OCI-LY7 (cell line): ENCODE measurements at regions not wholly inside any gene's neighbourhood (a gene's known extent, or its start where the extent isn't known, plus 50 kb on each side); places are given as distances from the start of the nearest gene placed in this dataset.

Source experiments
- BruUV-seq: library from RNA; stranded (reverse); fragments of 400-500 nt; replicated peaks from 2 replicates; lab custom pipeline; 2021; lab: Mats Ljungman, UMichigan
- CTCF ChIA-PET: fragments of 300-600 bp; sonication (Branson Sonifier 250); formaldehyde crosslinking; loops from one replicate; lab custom pipeline; 2022; ENCODE audit warnings: antibody characterized with exemption; ENCODE audit not compliant: unreplicated experiment; lab: Charles Lee
- POLR2A ChIA-PET: fragments of 300-600 bp; sonication (Branson Sonifier 250); formaldehyde crosslinking; loops from one replicate; lab custom pipeline; 2022; ENCODE audit warnings: antibody characterized with exemption; lab: Charles Lee
- DNase-seq: peaks from one replicate; pipeline ENCODE4 v3.0.0-alpha.2; 2015; ENCODE audit warnings: low spot score
- H2AFZ ChIP-seq: fragments of 200-600 bp; sonication (generic), shearing (Covaris generic); 2 replicates; pipeline ENCODE4 v1.6.1; 2014; ENCODE audit warnings: mild to moderate bottlenecking, antibody characterized with exemption, low read length, moderate library complexity
- H3K27ac ChIP-seq: fragments of 200-600 bp; sonication (generic); 2 replicates; pipeline ENCODE4 v1.5.1; 2014; ENCODE audit warnings: mixed run types, low read depth, mild to moderate bottlenecking, moderate library complexity, low read length, inconsistent platforms; ENCODE audit not compliant: poor library complexity, severe bottlenecking
- H3K36me3 ChIP-seq: fragments of 200-600 bp; sonication (generic); 2 replicates; pipeline ENCODE4 v1.6.1; 2014; ENCODE audit warnings: mild to moderate bottlenecking, antibody characterized with exemption, low read length, moderate library complexity, mixed read lengths; ENCODE audit not compliant: insufficient read depth
- H3K4me1 ChIP-seq: fragments of 200-600 bp; sonication (generic); 2 replicates; pipeline ENCODE4 v1.5.1; 2014; ENCODE audit warnings: mild to moderate bottlenecking, low read length; ENCODE audit not compliant: insufficient read depth, poor library complexity, severe bottlenecking
- H3K4me2 ChIP-seq: fragments of 200-600 bp; sonication (generic); 2 replicates; pipeline ENCODE4 v1.6.1; 2014; ENCODE audit warnings: mild to moderate bottlenecking, low read length
- H3K4me3 ChIP-seq: fragments of 200-600 bp; sonication (generic); 2 replicates; pipeline ENCODE4 v1.5.1; 2014; ENCODE audit warnings: mild to moderate bottlenecking, low read depth, low read length; ENCODE audit not compliant: poor library complexity, severe bottlenecking
- H3K79me2 ChIP-seq: fragments of 200-600 bp; sonication (generic); 2 replicates; pipeline ENCODE4 v1.6.1; 2016; ENCODE audit warnings: low read depth, mild to moderate bottlenecking, low read length, moderate library complexity, mixed read lengths; ENCODE audit not compliant: insufficient read depth
- H3K9me2 ChIP-seq: fragments of 200-600 bp; sonication (generic); 2 replicates; pipeline ENCODE4 v1.6.1; 2016; ENCODE audit warnings: mild to moderate bottlenecking, low read length, mixed read lengths; ENCODE audit not compliant: insufficient read depth
- H3K9me3 ChIP-seq: fragments of 200-600 bp; sonication (generic); 2 replicates; pipeline ENCODE4 v1.6.1; 2014; ENCODE audit warnings: mild to moderate bottlenecking, mixed run types, low read length, mixed read lengths
- H4K20me1 ChIP-seq: fragments of 200-600 bp; sonication (generic); 2 replicates; pipeline ENCODE4 v1.6.1; 2014; ENCODE audit warnings: mild to moderate bottlenecking, antibody characterized with exemption, low read length, moderate library complexity, mixed read lengths; ENCODE audit not compliant: insufficient read depth
- CTCF ChIP-seq: fragments of 200-600 bp; sonication (generic); conservative IDR thresholded peaks from 2 replicates; pipeline ENCODE4 v1.5.1; 2014; ENCODE audit warnings: mild to moderate bottlenecking, antibody characterized with exemption, low read length, moderate library complexity, mixed read lengths
- EZH2phosphoT487 ChIP-seq: fragments of 200-600 bp; sonication (generic); IDR thresholded peaks from 2 replicates; pipeline ENCODE4 v1.6.1; 2018; ENCODE audit warnings: low read depth, borderline replicate concordance, mild to moderate bottlenecking, mixed run types, antibody characterized with exemption, low read length, moderate library complexity, mixed read lengths
- intact Hi-C: fragments of 100-400 bp; cut with micrococcal nuclease; formaldehyde crosslinking; loops from one replicate; pipeline ENCODE4 v1.10.0; 2022; ENCODE audit not compliant: unreplicated experiment

DNA sequence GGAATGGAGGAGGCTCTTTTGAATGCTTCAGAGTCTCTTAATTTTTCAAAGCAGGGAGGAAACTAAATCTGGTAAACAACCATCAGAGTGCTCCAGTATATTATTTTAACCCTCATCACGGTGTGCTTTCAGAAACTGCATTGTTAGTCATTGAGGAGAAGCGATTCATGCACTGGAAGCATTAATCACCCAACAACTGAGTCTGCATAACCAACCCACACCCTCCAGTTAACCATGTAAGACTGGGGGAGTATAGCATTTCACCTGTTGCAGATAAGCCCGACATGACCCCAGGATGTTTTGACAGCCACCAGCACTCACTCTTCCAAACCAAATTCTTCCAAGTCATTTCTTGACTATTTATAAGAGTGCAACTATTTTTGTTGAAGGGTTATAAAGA is 257.6 kb downstream of the GATA3 start:
- DNase-seq = no peak
- Histone ChIP-seq H4K20me1 (no peaks in the 10 kb centered on the region), H2AFZ (no peak overlapping the region), H3K27ac (no peak overlapping the region), H3K79me2 (no peaks in the 10 kb centered on the region), H3K36me3 (no peaks in the 10 kb centered on the region), H3K4me3 (no peak overlapping the region), H3K9me3 (no peaks in the 10 kb centered on the region), H3K4me2 (no peak overlapping the region), H3K9me2 (no peaks in the 10 kb centered on the region), H3K4me1 (no peaks in the 10 kb centered on the region)
- no TSS peak for BruUV-seq
- TF ChIP-seq CTCF (no peak), EZH2phosphoT487 (no peak)
- intact Hi-C loops = no loop called here
- ChIA-PET CTCF (no interaction called here), POLR2A (no interaction called here)

DNA sequence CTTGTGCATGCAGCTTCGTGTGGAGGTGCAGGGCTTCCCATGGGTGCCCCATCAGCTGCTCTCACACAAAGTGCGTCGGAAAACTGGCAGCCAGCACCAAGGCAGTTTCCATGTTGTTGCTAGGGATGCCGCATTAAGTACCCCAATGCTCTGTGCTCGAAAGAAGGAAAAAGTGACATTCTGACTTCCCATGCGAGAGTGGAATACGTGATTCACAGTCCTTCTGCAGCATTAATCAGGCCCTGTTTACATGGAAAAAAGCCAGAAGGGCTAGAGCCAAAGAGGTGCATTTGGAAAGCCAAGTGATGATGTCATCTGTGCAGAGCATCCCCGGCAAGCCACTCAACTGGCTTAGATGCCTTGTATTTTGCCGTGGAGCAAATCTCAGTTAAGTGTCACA is 258.3 kb downstream of the GATA3 start:
- intact Hi-C loops = no loop called here
- H3K4me2 ChIP-seq = no peak overlapping the region
- H3K79me2 ChIP-seq = no peaks in the 10 kb centered on the region
- H2AFZ ChIP-seq = no peak overlapping the region
- CTCF ChIA-PET = no interaction called here
- BruUV-seq = no TSS peak
- H4K20me1 ChIP-seq = no peaks in the 10 kb centered on the region
- TF ChIP-seq CTCF = no peak
- no peak for TF ChIP-seq EZH2phosphoT487
- no peaks in the 10 kb centered on the region for H3K36me3 ChIP-seq
- H3K27ac ChIP-seq = no peak overlapping the region
- no peak overlapping the region for H3K4me3 ChIP-seq
- no peak for DNase-seq
- POLR2A ChIA-PET = no interaction called here
- no peaks in the 10 kb centered on the region for H3K9me3 ChIP-seq
- no peaks in the 10 kb centered on the region for H3K4me1 ChIP-seq
- H3K9me2 ChIP-seq = no peaks in the 10 kb centered on the region

DNA sequence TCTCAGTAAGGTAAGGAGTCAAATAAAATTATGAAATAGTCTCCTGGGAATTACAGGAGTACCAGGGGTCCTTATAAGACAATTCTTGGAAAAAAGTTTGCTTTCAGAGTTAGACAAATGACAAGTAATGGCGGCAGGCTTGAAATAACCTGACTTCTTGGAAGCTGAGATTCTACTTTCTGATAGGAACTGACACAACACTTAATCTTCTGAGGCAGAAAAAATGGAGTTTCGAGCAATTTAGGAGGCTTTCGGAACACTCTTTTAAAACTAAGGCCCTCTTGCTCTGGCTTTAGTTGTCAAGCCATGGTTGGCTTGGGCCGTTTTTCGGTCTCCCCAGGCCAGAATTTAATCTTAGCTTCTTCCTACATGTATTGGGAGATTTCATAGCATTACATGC is 260.0 kb downstream of the GATA3 start:
- no peaks in the 10 kb centered on the region for H3K9me2 ChIP-seq
- H4K20me1 ChIP-seq = no peaks in the 10 kb centered on the region
- H3K9me3 ChIP-seq = no peaks in the 10 kb centered on the region
- no peaks in the 10 kb centered on the region for H3K79me2 ChIP-seq
- no TSS peak for BruUV-seq
- ChIA-PET POLR2A (interaction anchor here (0.6 kb wide), 1 partner anchor 401 kb away, joined by 3 read pairs; no protein-coding TSS in a partner anchor), CTCF (no interaction called here)
- no peak overlapping the region for H3K4me2 ChIP-seq
- TF ChIP-seq EZH2phosphoT487 (no peak), CTCF (no peak)
- H3K36me3 ChIP-seq = no peaks in the 10 kb centered on the region
- H3K27ac ChIP-seq = no peak overlapping the region
- no peak overlapping the region for H2AFZ ChIP-seq
- H3K4me1 ChIP-seq = no peaks in the 10 kb centered on the region
- DNase-seq = no peak
- H3K4me3 ChIP-seq = no peak overlapping the region
- intact Hi-C loops = no loop called here
